ENCODE measurements at regions not wholly inside any gene's neighbourhood (a gene's known extent, or its start where the extent isn't known, plus 50 kb on each side); places are given as distances from the start of the nearest gene placed in this dataset.

GRCh38 chr16:49121636-49122035 lies 160.0 kb downstream of the CBLN1 start:
- no peak for DNase-seq

- no peak for DNase-seq
Measured at GRCh38 chr16:49120631-49121030, 161.0 kb downstream of the CBLN1 start.

- DNase-seq = no peak
Measured at GRCh38 chr16:49116873-49117272, 164.8 kb downstream of the CBLN1 start.

GRCh38 chr16:49115956-49116355 lies 165.7 kb downstream of the CBLN1 start:
- no peak for DNase-seq

GRCh38 chr16:49112754-49113153 lies 168.9 kb downstream of the CBLN1 start:
- DNase-seq = no peak

GRCh38 chr16:49111351-49111750 lies 170.3 kb downstream of the CBLN1 start:
- no peak for DNase-seq

- DNase-seq = no peak
Measured at GRCh38 chr16:49108611-49109010, 173.0 kb downstream of the CBLN1 start.

GRCh38 chr16:49103298-49103697 lies 178.3 kb downstream of the CBLN1 start:
- DNase-seq = no peak

GRCh38 chr16:49101997-49102396 lies 179.6 kb downstream of the CBLN1 start:
- DNase-seq = no peak

GRCh38 chr16:49100366-49100765 lies 181.3 kb downstream of the CBLN1 start:
- DNase-seq = no peak

- no peak for DNase-seq
Measured at GRCh38 chr16:49097964-49098363, 183.7 kb downstream of the CBLN1 start.

GRCh38 chr16:49096176-49096945 lies 185.3 kb downstream of the CBLN1 start:
- DNase-seq = no peak

GRCh38 chr16:49095539-49095938 lies 186.1 kb downstream of the CBLN1 start:
- DNase-seq = no peak

GRCh38 chr16:49094471-49094870 lies 187.2 kb downstream of the CBLN1 start:
- no peak for DNase-seq

- no peak for DNase-seq
Measured at GRCh38 chr16:49093939-49094338, 187.7 kb downstream of the CBLN1 start.

- DNase-seq = no peak
Measured at GRCh38 chr16:49092704-49093103, 188.9 kb downstream of the CBLN1 start.

- no peak for DNase-seq
Measured at GRCh38 chr16:49089533-49089932, 192.1 kb downstream of the CBLN1 start.

- DNase-seq = no peak
Measured at GRCh38 chr16:49089039-49089438, 192.6 kb downstream of the CBLN1 start.

- no peak for DNase-seq
Measured at GRCh38 chr16:49085686-49086085, 196.0 kb downstream of the CBLN1 start.

GRCh38 chr16:49084628-49085390 lies 196.8 kb downstream of the CBLN1 start:
- DNase-seq = no peak

GRCh38 chr16:49081554-49081953 lies 200.1 kb downstream of the CBLN1 start:
- no peak for DNase-seq

- no peak for DNase-seq
Measured at GRCh38 chr16:49081086-49081485, 200.6 kb downstream of the CBLN1 start.

GRCh38 chr16:49078571-49078970 lies 203.1 kb downstream of the CBLN1 start:
- no peak for DNase-seq

GRCh38 chr16:49078104-49078503 lies 203.5 kb downstream of the CBLN1 start:
- no peak for DNase-seq
